Mesodermal cell (in vitro differentiated cells): ENCODE measurements at regions not wholly inside any gene's neighbourhood (a gene's known extent, or its start where the extent isn't known, plus 50 kb on each side); places are given as distances from the start of the nearest gene placed in this dataset.
"Not testable (repeated sequence)": the region's sequence is repeated elsewhere in the genome, so short reads cannot be mapped to it uniquely, and the experiment has no call there.

ENCODE experiments used
- H3K27ac ChIP-seq: 2 replicates; pipeline ENCODE4 v1.7.0; 2013; ENCODE audit warnings: mild to moderate bottlenecking, low read depth, low read length, moderate library complexity; ENCODE audit not compliant: severe bottlenecking
- H3K36me3 ChIP-seq: 2 replicates; pipeline ENCODE4 v1.7.1; 2013; ENCODE audit warnings: mild to moderate bottlenecking, low read length, moderate library complexity; ENCODE audit not compliant: control insufficient read depth, insufficient read depth
- H3K4me1 ChIP-seq: one replicate; pipeline ENCODE4 v1.7.1; 2013; ENCODE audit warnings: mild to moderate bottlenecking, low read length; ENCODE audit not compliant: insufficient read depth, control insufficient read depth, poor library complexity, severe bottlenecking
- H3K4me3 ChIP-seq: 2 replicates; pipeline ENCODE4 v1.7.0; 2013; ENCODE audit warnings: low read length, control low read depth, mild to moderate bottlenecking; ENCODE audit not compliant: insufficient read depth, poor library complexity, severe bottlenecking; ENCODE audit errors: extremely low read depth
- H3K9me3 ChIP-seq: 2 replicates; pipeline ENCODE4 v1.7.1; 2013; ENCODE audit warnings: mild to moderate bottlenecking, low read length, moderate library complexity; ENCODE audit not compliant: control insufficient read depth
- WGBS, 2 experiments: methylation state at CpG; one replicate each; pipeline ENCODE4 v1.1.5; 2013; ENCODE audit warnings: missing lambda C conversion rate in 2 of 2; ENCODE audit not compliant: insufficient coverage in 2 of 2; 5-methylcytosine and 5-hydroxymethylcytosine counted together

- Histone ChIP-seq H3K36me3 (no peaks in the 10 kb centered on the region), H3K4me1 (no peaks in the 10 kb centered on the region), H3K27ac (no peak overlapping the region), H3K9me3 (no peaks in the 10 kb centered on the region), H3K4me3 (no peak overlapping the region)
- 0% methylated on average over 1 of the region's 1 CpG; no CpG with 5 or more reads in 1 of the 2 experiments for WGBS, 2 experiments
These were observed 132.9 kb upstream of the SLC6A11 start for GRCh38 chr3:10683106-10683505.

DNA sequence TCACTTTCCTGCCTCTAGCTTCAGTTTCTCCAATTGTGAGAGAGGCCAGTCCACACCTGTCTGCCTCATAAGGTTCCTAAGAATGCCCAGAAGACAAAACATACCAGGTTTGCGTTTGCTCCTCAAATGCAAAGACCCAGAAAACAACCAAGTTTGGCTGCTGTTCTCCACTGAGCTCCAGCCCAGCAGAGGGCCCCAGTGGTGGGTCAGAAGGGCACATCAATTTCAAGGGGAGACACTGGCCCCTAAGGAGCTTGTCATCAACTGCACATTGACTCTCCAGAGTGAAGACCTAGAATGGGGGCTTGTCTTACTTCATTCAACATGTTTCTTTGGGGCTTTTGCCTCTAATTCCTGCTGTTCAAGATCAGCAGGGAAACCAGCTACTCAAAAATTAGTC is 127.9 kb upstream of the SLC6A11 start:
- Histone ChIP-seq H3K4me1 (no peaks in the 10 kb centered on the region), H3K27ac (no peak overlapping the region), H3K9me3 (no peaks in the 10 kb centered on the region), H3K36me3 (no peaks in the 10 kb centered on the region), H3K4me3 (no peak overlapping the region)
- WGBS, 2 experiments = 67 to 80% methylated on average over 1 of the region's 1 CpG

GRCh38 chr3:10688548-10689172 is 127.4 kb upstream of the SLC6A11 start:
- H3K36me3 ChIP-seq = no peaks in the 10 kb centered on the region
- H3K27ac ChIP-seq = no peak overlapping the region
- no peaks in the 10 kb centered on the region for H3K9me3 ChIP-seq
- no peaks in the 10 kb centered on the region for H3K4me1 ChIP-seq
- no peak overlapping the region for H3K4me3 ChIP-seq
- WGBS, 2 experiments = 91 to 92% methylated on average over 7 of the region's 8 CpGs

- Histone ChIP-seq H3K4me3 (no peak overlapping the region), H3K9me3 (no peaks in the 10 kb centered on the region), H3K27ac (no peak overlapping the region), H3K36me3 (no peaks in the 10 kb centered on the region), H3K4me1 (no peaks in the 10 kb centered on the region)
- WGBS, 2 experiments = 90 to 94% methylated on average over 6 to 9 of the region's 11 CpGs
These were observed 123.9 kb upstream of the SLC6A11 start for GRCh38 chr3:10692039-10692622.

DNA sequence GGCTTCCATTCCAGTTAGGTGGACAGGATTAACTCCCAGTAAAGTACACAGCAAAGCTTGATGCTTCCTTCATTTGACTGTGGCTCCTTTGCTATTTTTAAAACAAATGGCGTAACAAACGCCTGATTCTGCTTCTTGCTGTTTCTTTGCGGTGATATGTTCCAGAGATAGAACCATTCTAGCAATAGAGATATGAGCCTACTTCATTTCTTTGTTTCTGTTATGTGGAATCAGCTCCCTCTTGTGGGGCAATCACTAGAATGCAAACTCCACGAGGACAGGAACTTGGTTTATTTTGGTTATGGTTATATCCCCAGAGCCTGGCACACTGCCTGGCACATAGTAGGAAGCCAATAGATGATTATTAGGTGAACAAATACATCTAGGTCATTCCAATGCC is 122.6 kb upstream of the SLC6A11 start:
- H3K4me3 ChIP-seq = no peak overlapping the region
- 83 to 100% methylated on average over 2 to 3 of the region's 4 CpGs for WGBS, 2 experiments
- no peaks in the 10 kb centered on the region for H3K36me3 ChIP-seq
- no peaks in the 10 kb centered on the region for H3K9me3 ChIP-seq
- no peak overlapping the region for H3K27ac ChIP-seq
- no peaks in the 10 kb centered on the region for H3K4me1 ChIP-seq

DNA sequence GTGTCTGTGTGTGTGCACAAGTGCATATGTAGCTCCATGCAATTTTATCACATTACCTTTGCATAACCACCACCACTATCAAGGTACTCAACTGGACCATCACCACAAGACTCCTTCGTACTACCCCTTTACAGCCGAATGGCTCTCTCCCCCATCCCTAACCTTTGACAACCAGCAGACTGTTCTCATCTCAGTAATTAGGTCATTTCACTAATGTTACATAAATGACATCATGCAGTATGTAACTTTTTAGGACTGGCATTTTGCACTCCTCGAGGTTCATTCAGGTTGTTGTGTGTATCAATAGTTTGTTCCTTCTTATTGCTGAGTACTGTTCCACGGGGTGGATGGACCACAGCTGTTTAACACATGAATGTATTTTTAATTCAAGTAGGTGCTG is 121.8 kb upstream of the SLC6A11 start:
- Histone ChIP-seq H3K36me3 (no peaks in the 10 kb centered on the region), H3K9me3 (no peaks in the 10 kb centered on the region), H3K4me1 (no peaks in the 10 kb centered on the region), H3K27ac (no peak overlapping the region), H3K4me3 (no peak overlapping the region)
- WGBS, 2 experiments = 83 to 100% methylated on average over 1 of the region's 4 CpGs

DNA sequence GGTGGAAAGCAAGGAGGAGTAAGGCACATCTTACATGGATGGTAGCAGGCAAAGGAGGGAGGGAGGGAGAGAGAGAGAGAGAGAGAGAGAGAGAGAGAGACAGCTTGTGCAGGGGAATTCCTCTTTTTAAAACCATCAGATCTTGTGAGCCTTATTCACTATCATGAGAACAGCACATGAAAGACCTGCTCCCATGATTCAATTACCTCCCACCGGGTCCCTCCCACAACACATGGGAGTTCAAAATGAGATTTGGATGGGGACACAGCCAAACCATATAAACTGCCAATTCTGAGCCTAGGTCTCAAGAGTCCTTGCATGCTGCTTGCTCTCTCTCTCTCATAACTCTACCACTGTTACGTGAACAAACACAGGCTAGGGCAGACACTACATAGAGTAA is 120.8 kb upstream of the SLC6A11 start:
- H3K4me1 ChIP-seq, H3K4me3 ChIP-seq, H3K9me3 ChIP-seq, H3K36me3 ChIP-seq, H3K27ac ChIP-seq: not testable (repeated sequence)
- WGBS, 2 experiments = 73 to 78% methylated on average over 1 to 2 of the region's 2 CpGs

DNA sequence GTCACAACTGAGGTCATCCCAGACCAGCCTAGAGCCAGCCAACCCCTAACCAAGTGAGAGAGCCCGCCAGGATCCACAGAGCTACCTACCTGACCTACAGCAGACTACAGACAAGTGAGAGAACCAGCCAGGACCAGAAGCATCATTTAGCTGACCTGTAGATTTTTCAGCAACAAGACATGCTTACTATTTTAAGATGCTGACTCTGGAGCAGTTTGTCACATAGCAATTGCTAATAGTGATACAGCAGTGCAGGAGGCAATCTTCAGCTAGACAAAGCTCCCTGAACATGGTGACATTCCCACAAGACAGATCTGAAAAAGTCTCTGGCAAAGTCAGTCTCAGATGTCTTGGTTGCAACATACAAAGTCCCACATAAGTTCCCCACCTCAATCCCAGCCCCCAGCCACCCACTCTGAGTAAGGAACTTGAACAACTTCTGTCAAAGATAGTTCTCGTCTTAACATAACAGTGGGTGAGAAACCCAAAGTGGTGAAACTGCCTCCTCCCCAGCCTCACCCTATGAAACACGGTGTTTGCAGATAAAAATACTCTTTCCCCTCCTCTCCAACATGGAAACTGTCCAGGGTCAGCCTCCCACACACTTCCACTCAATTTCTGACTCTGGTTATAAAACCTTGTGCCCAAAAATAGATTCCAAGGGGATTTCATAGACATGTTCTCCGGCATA is 120.3 kb upstream of the SLC6A11 start:
- H3K4me3 ChIP-seq = no peak overlapping the region
- no peaks in the 10 kb centered on the region for H3K4me1 ChIP-seq
- H3K9me3 ChIP-seq = no peaks in the 10 kb centered on the region
- H3K36me3 ChIP-seq = no peaks in the 10 kb centered on the region
- no peak overlapping the region for H3K27ac ChIP-seq
- 59 to 77% methylated on average over 2 to 3 of the region's 4 CpGs for WGBS, 2 experiments

DNA sequence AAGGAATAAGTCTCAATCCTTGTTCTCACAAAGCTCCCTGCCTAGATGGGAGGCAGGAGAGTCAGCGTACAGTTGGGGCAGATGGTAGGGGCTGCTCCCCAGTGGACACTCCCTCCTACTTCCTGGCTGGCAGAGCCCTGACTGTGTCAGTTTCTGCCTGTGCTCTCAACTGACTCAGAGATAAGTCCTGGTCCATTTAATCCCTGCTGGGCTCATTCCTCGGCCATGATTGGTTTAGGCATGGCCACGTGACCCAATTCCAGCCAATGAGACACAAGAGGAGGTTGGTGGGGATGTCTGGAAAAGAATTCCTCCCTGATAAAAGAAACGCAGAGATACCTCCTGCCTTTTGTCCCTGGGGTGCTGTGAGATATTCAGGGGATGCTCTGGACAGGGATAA is 118.1 kb upstream of the SLC6A11 start:
- H3K4me1 ChIP-seq = no peaks in the 10 kb centered on the region
- 83 to 94% methylated on average over 3 to 4 of the region's 4 CpGs for whole genome bisulfite sequencing, 2 experiments
- no peaks in the 10 kb centered on the region for H3K36me3 ChIP-seq
- no peak overlapping the region for H3K27ac ChIP-seq
- H3K9me3 ChIP-seq = no peaks in the 10 kb centered on the region
- no peak overlapping the region for H3K4me3 ChIP-seq

GRCh38 chr3:10700821-10701220 is 115.2 kb upstream of the SLC6A11 start:
- WGBS, 2 experiments = 100% methylated on average over 1 of the region's 2 CpGs
- no peaks in the 10 kb centered on the region for H3K9me3 ChIP-seq
- peaks cover 12% of the 10 kb centered on the region for H3K4me1 ChIP-seq
- no peak overlapping the region for H3K27ac ChIP-seq
- no peaks in the 10 kb centered on the region for H3K36me3 ChIP-seq
- H3K4me3 ChIP-seq = no peak overlapping the region
